CD1c-positive myeloid dendritic cell (primary cell): ENCODE measurements at regions not wholly inside any gene's neighbourhood (a gene's known extent, or its start where the extent isn't known, plus 50 kb on each side); places are given as distances from the start of the nearest gene placed in this dataset.
"Not testable (repeated sequence)": the region's sequence is repeated elsewhere in the genome, so short reads cannot be mapped to it uniquely, and the experiment has no call there.

Experiments
- DNase-seq: peaks from one replicate; pipeline ENCODE4 v3.0.0-alpha.2; 2016; ENCODE audit errors: extremely low spot score

DNA sequence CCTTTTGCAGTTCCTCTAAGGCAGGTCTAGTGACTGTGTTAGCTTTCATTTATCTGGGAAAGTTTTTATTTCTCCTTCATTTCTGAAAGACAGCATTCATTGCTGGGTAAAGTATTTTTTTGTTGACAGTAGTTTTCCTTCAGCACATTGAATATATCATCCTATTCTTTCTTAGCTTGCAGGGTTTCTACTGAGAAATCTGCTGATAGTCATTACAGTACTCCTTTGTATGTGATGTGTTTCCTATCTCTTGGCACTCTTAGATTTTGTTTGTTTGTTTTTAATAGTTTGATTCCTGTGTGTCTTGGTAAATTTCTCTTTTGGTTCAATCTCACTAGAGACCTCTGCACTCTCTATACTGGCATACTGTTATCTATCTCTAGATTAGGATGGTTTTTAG lies 1667.9 kb downstream of the SLITRK1 start:
- DNase-seq: no peak

DNA sequence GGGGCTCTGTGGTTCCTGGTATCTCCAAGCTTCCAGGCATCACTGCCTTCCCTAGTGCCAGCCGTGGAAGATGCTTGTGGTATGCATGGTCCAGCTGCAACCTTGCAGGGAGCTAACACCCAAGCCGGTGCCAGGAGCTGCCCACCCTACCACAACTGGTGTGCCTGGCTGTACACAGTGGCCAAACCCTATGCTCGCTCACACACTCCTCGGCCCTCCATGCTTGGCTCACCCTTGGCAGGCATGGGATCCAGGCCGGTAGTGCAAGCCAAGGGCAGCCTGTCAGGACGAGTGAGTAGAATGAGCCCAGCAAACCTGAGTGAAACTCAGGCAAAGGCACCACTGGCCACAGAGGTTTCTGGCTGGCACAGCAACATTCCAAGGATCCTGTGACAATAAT lies 1676.0 kb downstream of the SLITRK1 start:
- DNase-seq: no peak

DNA sequence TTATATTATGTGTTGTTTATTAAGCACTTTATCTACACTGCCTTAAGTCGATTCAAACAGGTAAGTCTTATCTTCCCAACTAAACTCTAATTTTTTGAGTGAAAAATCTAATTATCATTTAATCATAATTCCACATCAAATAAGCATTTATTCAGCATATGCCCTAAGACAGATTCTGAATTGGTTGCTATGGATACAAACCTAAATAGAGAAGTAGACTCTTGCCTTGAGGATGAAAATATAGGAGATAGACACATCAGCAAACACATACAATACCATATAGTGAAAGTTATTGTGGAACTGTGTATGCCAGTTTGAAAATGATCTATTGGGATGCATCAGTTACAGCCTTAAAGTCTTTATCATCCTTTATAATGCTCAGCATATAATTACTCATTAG lies 1679.9 kb downstream of the SLITRK1 start:
- no peak for DNase-seq

DNA sequence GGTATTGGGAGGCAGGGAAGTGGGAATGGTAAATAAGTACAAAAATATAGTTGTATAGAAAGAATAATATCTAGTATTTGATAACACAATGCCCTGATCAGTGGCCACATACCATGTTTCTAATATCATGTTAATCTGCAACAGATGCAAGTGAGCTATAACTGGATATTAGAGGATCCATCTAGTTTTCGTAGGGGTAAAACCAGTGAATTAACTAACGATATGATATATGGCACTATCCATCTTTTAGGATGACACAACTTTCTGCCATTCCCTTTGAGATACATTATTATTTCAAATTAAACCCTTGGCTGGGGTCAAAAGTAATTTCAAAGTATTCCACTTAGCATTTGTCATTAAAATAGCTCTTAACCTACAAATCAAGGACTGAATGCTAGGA lies 1686.2 kb downstream of the SLITRK1 start:
- DNase-seq: no peak

DNA sequence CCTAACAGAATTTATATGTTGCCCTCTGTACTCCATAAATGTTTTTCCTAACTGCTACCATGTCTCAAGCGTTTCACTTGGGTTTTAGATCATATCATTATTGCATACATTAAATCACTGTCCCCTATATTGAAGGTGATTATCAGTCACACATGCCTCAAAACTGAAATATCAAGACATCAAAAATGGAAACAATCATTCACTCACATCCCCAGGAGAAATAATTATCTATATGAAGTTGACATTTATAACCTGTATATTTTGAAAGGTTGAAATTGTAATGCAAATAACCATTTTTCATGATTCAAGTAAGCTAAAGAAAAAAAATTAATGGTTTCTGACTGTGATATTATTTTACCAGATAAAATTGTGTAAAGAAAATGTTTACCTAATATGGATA lies 1695.0 kb downstream of the SLITRK1 start:
- DNase-seq: no peak

DNA sequence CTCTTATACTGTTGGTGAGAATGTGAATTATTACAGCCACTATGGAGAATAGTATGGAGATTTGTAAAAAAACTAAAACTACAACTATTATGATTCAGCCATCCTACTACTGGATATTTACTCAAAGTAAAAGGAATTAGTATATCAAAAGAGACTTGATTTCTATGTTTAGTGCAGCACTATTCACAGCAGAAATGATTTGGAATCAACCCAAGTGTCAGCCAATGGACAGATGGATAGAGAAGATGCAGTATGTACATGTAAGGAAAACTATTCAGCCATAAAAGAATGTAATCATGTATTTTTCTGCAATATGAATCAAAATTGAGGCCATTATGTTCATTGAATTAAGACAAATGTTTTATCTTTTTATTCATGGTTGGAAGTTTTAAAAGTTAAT lies 1705.5 kb downstream of the SLITRK1 start:
- no peak for DNase-seq

DNA sequence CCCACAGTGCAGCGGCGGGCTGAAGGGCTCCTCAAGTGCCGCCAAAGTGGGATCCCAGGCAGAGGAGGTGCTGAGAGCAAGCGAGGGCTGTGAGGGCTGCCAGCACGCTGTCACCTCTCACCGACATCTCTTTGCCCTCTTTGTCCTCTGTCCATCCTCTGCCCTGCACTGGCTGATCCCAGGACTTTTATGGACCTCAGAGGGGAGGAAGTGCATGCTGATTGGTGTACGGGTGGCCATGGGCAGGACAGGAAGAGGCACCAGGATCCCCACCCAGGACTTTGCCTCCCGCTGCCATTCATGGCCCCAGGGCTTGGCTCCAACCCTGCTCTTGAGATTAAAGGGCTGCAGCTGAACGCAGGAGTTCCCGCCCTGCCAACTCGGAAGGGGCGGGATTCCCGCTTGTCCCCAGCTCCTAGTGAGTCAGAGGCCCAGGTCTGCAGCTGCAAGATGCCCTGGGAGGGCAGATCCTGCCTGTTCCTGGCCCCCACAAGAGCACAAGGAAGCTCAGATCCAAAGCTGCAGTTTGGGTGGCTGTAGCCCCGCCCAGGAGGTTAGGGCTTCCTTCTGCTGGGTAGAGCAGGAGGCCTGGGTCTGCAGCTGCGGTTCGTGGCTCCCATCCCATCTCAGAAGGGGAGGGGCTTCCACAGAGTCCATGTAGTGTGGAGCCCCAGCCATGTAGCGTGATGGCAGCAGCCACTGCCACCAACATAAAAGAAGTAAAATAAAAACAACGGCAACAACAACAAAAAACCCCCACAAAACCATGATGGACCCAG lies 1716.7 kb downstream of the SLITRK1 start:
- DNase-seq: no peak

DNA sequence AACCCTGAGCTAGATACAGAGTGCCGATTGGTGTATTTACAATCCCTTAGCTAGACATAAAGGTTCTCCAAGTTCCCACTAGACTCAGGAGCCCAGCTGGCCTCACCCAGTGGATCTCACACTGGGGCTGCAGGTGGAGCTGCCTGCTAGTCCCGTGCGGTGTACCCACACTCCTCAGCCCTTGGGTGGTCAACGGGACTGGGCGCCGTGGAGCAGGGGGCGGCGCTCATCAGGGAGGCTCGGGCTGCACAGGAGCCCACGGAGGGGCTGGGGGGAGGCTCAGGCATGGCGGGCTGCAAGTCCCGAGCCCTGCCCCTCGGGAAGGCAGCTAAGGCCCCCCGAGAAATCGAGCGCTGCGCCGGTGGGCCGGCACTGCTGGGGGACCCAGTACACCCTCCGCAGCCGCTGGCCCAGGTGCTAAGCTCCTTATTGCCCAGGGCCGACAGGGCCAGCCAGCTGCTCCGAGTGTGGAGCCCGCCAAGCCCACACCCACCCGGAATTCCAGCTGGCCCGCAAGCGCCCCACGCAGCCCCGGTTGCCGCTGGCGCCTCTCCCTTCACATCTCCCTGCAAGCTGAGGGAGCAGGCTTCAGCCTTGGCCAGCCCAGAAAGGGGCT lies 1717.4 kb downstream of the SLITRK1 start:
- DNase-seq: not testable (repeated sequence)

DNA sequence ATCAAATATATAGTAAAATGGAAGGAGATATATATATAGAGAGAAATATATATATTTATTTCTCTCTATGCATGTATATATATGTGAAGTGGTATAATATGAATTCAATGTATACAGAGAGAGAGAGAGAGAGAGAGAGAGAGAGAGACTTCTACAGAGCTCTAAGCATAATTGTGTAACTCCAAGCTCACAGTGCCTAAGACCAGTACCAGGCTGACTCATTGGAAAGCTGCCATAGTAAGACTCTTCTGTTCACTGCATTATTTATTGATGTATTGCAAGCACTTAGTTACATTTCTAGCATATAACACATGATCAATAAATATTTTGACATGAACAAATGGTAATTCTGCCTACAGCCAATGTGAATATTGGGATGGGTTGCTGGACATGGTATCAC lies 1734.7 kb downstream of the SLITRK1 start:
- DNase-seq: no peak

DNA sequence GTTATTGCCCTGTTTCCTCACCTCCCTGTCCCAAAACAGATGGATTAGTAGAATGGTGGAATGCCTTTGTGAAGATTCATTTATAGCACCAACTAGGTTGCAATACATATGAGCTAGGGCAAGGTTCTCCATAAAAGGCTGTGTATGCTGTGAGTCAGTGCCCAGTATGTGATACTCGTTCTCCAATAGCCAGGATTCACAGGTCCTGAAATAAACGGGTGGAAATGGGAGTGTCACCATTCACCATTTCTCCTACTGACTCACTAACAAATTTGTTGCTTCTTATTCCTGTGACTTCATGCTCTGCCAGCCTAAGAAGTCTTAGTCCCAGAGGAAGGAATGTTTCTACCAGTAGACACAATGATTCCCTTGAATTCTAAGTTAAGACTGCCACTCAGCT lies 1745.4 kb downstream of the SLITRK1 start:
- DNase-seq: no peak

DNA sequence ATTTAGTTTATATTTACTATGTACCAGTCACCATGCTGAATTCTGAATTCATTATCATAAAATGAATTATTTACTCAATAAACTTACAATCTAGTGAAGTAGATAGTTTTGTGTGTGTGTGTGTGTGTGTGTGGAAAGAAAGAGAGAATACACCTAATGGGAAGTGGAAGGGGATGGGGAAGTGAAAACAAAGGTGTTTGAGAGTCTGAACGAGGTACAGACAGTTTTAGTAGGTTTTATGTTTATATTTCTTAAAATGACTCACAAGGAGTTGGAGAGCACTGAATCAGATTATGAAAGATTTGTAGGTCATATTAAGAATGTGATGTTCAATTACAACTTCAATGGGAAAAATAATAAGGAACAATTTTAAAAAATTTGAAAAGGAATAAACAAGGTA lies 1753.0 kb downstream of the SLITRK1 start:
- DNase-seq: no peak

DNA sequence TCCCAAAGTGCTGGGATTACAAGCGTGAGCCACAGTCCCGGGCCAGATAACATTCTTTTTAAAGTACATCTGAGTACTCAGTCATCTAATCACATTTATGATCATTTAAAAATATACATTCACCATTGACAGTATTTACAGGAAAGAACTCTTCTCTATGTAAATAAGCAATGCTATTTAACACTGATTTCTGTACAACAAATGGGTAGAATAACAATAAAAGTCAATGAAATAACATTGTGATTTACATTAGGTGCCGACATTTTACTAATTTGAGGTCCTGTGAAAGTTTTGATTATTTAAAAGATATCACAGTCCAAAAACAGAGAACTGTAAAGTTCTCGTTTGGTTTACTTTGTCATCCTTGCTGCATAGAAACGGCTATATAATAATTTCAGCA lies 1763.7 kb downstream of the SLITRK1 start:
- no peak for DNase-seq

DNA sequence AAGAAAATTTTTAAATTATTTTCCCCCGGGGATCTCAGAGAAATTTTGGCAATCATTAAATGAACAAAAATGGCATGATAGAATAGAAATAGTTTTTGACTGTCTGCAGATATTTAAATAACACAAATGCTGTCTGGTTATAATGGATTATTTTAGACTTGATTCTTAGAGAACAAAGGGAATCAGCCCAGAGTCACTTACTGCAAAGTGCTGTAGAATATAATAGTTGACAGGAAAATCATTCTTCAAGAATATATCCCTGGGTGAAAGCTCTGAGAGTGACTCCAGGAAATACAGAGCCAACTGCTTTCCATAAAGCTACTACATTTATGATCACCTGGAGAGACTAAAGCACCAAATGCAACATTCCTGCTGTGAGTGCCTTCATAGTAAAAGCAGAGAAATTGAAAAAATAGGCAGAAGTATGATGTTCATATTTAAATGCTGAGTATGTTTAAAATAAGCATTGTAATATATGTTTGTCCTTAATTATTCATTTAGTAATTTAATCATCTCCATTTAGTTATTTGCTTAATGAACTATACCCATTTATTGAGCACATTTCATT lies 1765.8 kb downstream of the SLITRK1 start:
- DNase-seq: no peak

DNA sequence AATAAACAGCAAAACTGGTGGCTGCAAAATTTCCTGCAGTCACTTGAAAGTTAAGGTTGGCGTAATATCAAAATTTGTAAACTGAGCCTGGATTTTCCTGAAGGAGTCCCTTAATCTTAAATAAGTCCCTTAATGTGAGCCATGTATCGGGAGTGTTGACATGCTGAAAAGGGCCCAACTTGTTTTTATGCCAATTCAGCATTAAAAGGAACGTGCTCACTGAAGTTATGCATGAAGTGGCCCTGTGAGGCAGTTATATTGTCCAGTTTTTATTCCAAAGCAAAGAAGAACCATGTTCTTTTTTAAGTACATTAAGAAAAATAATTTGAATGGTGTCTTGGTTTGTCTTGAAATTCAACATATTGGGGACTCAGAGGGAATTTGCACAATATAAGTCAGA lies 1766.9 kb downstream of the SLITRK1 start:
- no peak for DNase-seq

DNA sequence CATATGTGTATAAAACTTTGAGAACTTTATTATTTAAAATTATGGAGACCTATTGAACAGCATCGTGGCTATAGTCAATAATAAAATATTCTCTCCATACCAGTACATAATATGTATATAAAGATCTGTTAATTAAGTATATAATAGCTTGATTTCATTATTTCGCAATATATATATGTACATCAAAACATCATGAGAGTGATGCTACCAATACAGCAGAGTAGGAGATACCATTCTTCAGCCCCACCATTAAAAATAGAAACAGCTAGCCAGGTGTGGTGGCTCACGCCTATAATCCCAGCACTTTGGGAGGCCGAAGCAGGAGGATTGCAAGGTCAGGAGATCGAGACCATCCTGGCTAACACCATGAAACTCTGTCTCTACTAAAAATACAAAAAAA lies 1755.3 kb upstream of the SPRY2 start:
- DNase-seq: no peak

DNA sequence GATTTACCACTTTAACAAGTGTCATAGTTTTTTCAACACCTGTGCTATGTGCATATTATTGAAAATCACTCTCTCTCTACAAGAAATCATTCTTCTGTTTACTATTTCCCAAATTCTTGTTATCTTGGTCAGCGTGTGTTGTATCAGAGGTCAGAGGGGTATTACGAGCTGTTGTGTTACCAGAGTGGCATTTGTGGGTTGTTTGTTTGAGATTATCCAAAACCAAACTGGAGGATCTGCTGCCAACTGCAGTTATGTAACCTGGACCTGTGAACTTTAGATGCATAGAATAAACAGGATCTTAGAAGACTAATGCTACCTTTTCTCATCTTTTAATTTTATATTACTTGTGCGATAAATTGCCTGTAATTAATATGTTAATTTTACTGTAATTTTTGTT lies 1751.4 kb upstream of the SPRY2 start:
- DNase-seq: no peak

DNA sequence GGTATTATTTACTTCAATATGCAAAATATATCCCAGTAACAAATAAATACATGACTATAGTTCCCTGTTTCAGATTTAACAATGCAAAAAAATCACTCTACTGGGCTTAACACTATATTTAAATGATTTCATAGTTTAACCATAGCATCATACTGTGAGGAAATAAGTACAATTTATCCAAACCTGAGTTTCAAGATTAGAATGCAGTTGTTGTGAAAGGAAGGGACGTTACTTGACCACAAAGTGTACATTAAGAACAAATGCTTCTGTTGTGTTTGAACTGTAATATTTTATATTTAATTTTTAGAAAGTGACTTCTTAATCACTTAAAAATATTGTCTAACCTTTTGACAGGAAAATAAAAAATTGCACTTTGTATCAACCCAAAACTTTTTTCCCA lies 1747.9 kb upstream of the SPRY2 start:
- no peak for DNase-seq

DNA sequence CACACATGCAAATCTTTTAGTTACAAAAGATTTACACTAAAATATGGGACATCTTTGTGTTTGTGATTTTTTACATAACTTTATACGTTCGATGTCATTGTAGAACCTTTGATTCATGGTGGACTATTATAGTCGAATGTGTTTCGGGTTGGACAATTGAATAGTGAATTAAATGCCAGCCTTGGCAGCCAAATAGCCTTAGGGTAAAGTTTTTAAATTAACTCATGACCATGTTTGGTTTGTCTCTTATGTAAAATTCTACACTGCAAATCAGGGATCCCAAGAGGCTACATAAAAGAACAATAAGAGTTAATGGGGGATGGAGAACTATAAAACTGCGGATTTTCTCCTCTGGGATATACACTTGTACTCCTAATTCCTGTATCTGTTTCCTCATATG lies 1735.6 kb upstream of the SPRY2 start:
- DNase-seq: no peak

DNA sequence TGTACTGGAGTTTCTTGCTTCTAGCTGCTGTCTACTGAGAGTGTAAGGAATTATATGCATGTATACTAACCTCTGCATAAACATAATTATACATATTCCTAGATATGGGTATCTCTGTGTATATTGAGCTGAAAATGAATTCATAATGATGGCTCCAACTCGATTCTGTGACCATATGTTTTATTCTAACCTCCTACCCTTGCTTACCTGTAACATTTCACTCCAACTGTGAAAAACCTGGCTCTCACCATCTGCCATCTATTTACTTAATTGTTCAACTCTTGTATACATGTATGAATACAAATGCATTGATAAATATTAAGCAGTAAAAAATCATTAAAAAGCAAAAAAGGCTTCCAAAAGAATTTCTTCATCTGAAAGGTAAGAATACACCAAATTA lies 1729.5 kb upstream of the SPRY2 start:
- DNase-seq: no peak

DNA sequence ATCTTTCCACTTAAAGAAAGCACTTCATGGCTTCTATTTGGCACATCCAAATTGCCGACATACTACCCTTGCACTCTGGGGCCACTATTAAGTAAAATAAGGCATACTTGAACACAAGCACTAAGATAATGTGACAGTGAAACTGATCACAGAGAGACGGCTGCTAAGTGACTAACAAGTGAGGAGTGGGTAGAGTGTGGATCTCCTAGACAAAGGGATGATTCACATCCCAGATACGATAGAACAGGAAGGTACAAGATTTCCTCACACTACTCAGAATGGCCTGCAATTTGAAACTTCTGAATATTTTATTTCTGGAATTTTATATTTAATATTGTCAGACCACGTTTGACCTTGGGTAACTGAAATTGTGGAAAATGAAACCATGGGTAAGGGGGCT lies 1721.8 kb upstream of the SPRY2 start:
- DNase-seq: no peak

DNA sequence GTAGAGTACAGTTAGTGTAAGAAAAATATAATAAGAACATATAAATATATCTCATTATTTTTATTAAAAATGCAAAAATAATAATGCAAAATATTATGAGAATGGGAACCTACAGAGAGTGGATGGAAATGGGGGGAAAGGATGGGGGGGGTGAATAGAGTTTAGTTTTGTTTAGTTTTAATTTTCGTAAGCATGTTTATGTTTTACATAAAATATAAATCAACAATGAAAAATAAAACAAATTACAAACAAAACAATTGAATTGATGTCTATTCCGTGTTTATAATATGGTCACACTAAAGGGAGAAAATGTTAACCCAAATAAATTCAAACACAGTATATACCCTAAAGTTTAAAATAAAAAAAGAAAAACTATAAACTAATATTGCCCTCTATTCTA lies 1717.4 kb upstream of the SPRY2 start:
- no peak for DNase-seq

DNA sequence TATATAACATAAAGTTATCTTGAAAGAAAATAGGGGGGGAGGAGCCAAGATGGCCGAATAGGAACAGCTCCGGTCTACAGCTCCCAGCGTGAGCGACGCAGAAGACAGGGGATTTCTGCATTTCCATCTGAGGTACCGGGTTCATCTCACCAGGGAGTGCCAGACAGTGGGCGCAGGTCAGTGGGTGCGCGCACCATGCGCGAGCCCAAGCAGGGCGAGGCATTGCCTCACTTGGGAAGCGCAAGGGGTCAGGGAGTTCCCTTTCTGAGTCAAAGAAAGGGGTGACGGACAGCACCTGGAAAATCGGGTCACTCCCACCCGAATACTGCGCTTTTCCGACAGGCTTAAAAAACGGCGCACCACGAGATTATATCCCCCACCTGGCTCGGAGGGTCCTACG lies 1704.4 kb upstream of the SPRY2 start:
- not testable (repeated sequence) for DNase-seq

DNA sequence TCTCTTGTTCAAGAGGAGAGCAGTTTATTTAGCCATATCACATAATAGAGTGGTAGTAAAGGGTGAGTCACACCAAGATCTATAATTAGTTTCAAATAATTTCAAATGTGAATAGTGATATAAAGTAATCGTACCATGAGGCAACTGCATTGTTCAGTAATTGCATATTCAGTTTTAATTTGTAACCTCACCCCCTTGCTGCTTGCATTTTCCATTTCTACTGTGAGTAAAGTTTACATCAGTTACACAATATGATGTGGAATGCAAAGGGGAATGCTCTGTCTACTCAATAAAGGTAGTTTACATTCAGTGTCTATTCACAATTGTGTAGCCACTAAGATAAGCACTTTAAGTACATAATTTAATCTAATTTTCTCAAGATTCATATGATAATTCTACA lies 1695.7 kb upstream of the SPRY2 start:
- DNase-seq: no peak

DNA sequence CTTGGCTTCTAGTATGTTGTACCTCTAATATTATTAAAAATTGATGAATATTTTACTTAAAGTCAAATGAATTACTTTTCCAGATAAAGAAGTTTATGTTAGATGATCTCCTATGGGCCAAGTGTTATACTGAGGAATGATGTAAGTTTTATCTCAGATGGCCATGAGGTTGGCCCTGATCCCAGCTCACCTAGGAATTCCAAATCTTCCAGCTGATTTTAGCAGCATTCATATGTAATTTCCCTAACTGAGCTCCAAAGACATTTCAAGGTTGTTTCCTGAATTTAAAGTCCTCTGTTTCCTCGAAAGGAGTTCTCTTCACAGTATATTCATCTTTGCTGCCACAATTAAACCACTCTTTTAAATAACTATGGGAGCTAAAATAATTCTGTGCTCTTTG lies 1670.4 kb upstream of the SPRY2 start:
- DNase-seq: no peak
